Stomach (tissue), 4 donors: ENCODE measurements at regions not wholly inside any gene's neighbourhood (a gene's known extent, or its start where the extent isn't known, plus 50 kb on each side); places are given as distances from the start of the nearest gene placed in this dataset.

Source experiments
- CTCF ChIP-seq, 7 experiments: fragments of 450-650 bp in 4 of 7; fragments of 200-600 bp in 3 of 7; sonication (generic) in 3 of 7; IDR thresholded peaks; one replicate each; pipeline ENCODE4 v1.5.1; 2016 to 2019; ENCODE audit warnings: antibody characterized with exemption in 7 of 7, control low read depth in 2 of 7, mild to moderate bottlenecking in 1 of 7
- POLR2A ChIP-seq, 4 donors: fragments of 450-650 bp; IDR thresholded peaks; one replicate each; pipeline ENCODE4 v1.6.1; 2016; ENCODE audit warnings: antibody characterized with exemption in 4 of 4, control low read depth in 2 of 4, mild to moderate bottlenecking in 1 of 4, moderate library complexity in 1 of 4

- TF ChIP-seq POLR2A (IDR thresholded peaks at IDR 0.05): no peak
- TF ChIP-seq CTCF (IDR thresholded peaks at IDR 0.05): no peak
These were observed 82.5 kb upstream of the UBAC2 start for GRCh38 chr13:99118179-99118578.
